ENCODE measurements at regions not wholly inside any gene's neighbourhood (a gene's known extent, or its start where the extent isn't known, plus 50 kb on each side); places are given as distances from the start of the nearest gene placed in this dataset.

GRCh38 chr20:47886454-47887041 is 101.3 kb upstream of the SULF2 start (continued):
- TF ChIP-seq BCLAF1 (IDR thresholded peaks at IDR 0.05) (no peak), ZNF550 (CRISPR knock-in tag; IDR thresholded peaks at IDR 0.05; ENCODE audit: borderline replicate concordance) (no peak), IRF2 (CRISPR knock-in tag; IDR thresholded peaks at IDR 0.05) (0 out of 2 replicates have a peak, but pooled peaks have one; percentile 31), AKNA (CRISPR knock-in tag; IDR thresholded peaks at IDR 0.05; ENCODE audit: borderline replicate concordance) (no peak), ZNF251 (CRISPR knock-in tag; IDR thresholded peaks at IDR 0.05) (no peak), ZBTB7B (CRISPR knock-in tag; IDR thresholded peaks at IDR 0.05) (0 out of 2 replicates have a peak, but pooled peaks have one; percentile 31), SIN3A (IDR thresholded peaks at IDR 0.05; ENCODE audit: borderline replicate concordance, low read depth, low read length) (no peak), AGO1 (IDR thresholded peaks at IDR 0.05; ENCODE audit: low read depth, low read length, poor library complexity, severe bottlenecking) (no peak), ZNF7 (CRISPR knock-in tag; IDR thresholded peaks at IDR 0.05) (no peak), ZNF17 (CRISPR knock-in tag; IDR thresholded peaks at IDR 0.05) (no peak), NR0B2 (CRISPR knock-in tag; IDR thresholded peaks at IDR 0.05) (no peak), NR1H2 (CRISPR knock-in tag; IDR thresholded peaks at IDR 0.05; ENCODE audit: borderline replicate concordance, low read depth) (no peak), ZNF446 (CRISPR knock-in tag; IDR thresholded peaks at IDR 0.05) (no peak)
- TF ChIP-seq, protein P1, sequence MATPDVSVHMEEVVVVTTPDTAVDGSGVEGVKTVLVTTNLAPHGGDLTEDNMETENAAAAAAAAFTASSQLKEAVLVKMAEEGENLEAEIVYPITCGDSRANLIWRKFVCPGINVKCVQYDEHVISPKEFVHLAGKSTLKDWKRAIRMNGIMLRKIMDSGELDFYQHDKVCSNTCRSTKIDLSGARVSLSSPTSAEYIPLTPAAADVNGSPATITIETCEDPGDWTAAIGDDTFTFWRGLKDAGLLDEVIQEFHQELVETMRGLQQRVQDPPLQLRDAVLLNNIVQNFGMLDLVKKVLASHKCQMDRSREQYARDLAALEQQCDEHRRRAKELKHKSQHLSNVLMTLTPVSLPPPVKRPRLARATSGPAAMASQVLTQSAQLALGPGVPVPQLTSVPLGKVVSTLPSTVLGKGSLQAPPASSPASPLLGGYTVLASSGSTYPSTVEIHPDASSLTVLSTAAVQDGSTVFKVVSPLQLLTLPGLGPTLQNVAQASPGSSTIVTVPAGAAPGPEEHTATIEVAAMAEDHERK (CRISPR knock-in tag; IDR thresholded peaks at IDR 0.05; ENCODE audit: low read depth): no peak
- TF ChIP-seq, protein P2, sequence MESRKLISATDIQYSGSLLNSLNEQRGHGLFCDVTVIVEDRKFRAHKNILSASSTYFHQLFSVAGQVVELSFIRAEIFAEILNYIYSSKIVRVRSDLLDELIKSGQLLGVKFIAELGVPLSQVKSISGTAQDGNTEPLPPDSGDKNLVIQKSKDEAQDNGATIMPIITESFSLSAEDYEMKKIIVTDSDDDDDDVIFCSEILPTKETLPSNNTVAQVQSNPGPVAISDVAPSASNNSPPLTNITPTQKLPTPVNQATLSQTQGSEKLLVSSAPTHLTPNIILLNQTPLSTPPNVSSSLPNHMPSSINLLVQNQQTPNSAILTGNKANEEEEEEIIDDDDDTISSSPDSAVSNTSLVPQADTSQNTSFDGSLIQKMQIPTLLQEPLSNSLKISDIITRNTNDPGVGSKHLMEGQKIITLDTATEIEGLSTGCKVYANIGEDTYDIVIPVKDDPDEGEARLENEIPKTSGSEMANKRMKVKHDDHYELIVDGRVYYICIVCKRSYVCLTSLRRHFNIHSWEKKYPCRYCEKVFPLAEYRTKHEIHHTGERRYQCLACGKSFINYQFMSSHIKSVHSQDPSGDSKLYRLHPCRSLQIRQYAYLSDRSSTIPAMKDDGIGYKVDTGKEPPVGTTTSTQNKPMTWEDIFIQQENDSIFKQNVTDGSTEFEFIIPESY (CRISPR knock-in tag; IDR thresholded peaks at IDR 0.05): no peak
- TF ChIP-seq, protein P3, sequence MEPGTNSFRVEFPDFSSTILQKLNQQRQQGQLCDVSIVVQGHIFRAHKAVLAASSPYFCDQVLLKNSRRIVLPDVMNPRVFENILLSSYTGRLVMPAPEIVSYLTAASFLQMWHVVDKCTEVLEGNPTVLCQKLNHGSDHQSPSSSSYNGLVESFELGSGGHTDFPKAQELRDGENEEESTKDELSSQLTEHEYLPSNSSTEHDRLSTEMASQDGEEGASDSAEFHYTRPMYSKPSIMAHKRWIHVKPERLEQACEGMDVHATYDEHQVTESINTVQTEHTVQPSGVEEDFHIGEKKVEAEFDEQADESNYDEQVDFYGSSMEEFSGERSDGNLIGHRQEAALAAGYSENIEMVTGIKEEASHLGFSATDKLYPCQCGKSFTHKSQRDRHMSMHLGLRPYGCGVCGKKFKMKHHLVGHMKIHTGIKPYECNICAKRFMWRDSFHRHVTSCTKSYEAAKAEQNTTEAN (CRISPR knock-in tag; conservative IDR thresholded peaks at IDR 0.05): no peak
